COLO668 (cell line): ENCODE measurements at regions not wholly inside any gene's neighbourhood (a gene's known extent, or its start where the extent isn't known, plus 50 kb on each side); places are given as distances from the start of the nearest gene placed in this dataset.

Source experiments
- DNase-seq: peaks from one replicate; lab custom pipeline; 2025; ENCODE audit not compliant: unreplicated experiment; lab: John Stamatoyannopoulos, UW

DNA sequence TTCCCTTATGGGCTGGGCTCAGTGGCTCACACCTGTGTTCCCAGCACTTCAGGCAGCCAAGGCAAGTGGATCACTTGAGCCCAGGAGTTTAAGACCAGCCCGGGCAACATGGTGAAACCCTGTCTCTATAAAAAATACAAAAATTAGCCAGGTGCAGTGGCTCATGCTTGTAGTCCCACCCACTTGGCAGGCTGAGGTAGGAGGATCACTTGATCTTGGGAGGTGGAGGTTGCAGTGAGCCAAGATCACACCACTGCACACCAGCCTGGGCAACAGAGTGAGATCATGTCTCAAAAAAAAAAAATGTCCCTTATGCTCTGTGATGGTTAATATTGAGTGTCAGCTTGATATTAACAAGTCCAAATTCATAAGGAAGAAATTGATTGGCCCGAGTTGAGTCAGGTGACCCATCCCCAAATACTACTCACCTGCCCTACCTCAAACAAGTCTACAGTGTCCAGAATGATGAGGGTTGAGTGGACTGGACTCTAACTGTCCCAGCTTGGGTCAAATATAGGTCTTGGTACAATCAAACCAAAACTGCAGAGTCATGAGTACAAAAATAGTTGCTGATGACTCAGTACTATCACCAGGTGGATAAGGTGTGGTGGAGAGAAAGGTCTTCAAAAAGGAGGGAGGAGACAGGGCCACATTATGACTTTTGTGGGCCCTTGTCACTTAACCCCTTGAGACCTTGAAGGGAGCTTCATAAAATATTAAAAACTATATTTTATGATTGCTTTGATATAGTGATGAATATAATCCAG is 161.0 kb downstream of the ZNF326 start:
- no peak for DNase-seq

- DNase-seq, result no peak
Observed at GRCh38 chr1:90154711-90155110, 159.8 kb downstream of the ZNF326 start.

DNA sequence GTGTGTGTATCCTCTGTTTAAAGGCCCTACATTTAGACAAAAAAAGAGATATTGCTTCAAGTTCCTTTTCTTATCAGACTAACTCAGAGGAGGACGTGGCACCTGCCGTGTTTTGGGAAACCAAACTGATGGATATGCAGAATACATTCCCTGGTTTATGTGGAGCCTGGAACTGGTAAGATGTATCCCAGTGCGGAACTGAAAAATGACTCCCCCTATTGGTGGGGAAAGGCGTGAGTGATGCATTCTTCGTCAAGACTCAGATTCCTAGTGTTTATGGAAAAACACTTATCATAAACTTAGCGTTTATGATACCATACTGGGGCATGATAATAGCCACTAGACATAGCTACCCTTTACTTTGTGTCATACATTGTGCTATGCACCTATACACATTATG is 154.2 kb downstream of the ZNF326 start:
- DNase-seq, result no peak

DNA sequence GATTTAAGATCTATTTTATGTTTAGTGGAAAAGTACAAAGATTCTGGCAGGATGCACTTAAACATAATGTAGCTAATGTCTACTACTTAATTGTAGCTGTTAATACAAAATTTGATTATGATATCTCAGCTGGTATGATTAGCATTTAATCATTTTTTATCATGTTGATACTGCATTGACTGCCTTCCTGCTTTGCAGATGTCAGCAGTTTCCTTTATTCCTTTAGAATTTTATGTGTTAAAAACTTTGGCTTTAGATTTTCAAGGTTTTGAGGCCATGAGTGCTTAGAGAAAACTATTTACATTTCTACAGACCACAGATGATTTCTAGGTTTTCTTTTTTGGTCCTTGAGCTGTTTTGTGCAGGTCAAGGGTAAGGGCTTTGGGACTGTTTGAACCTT is 152.2 kb downstream of the ZNF326 start:
- no peak for DNase-seq

DNA sequence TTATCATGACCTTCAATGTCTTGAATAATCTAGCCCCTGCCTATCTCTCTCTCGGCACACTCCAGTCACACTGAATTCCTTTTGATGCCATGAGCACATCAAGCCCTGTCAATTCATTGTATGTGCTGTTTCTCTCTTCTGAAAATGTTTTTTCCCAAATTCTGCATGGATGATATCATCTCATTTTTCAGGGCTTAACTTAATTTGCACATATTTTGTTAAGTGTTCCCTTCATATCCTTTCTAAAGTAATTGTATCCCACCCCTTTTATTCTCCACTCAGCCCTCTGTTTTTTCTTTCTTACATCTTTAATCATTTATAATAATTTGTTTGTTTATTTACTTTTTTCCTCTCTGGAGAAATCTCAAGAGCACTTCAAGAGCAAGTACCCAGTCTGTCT is 149.9 kb downstream of the ZNF326 start:
- DNase-seq, result no peak

GRCh38 chr1:90143591-90143990 is 148.7 kb downstream of the ZNF326 start:
- DNase-seq, result no peak

- no peak for DNase-seq
Observed at GRCh38 chr1:90142697-90143096, 147.8 kb downstream of the ZNF326 start.

DNA sequence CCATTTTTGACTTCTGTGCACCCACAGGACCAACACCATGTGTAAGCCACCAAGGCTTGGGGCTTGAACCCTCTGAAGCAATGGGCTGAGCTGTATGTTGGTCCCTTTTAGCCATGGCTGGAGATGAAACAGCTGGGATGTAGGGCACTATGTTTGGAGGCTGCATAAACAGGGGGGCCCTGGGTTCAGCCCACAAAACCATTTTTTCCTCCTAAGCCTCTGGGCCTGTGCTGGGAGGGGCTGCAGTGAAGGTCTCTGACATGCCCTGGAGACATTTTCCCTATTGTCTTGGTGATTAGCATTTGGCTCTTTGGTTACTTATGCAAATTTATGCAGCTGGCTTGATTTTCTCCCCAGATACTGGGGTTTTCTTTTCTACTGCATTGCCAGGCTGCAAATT is 144.9 kb downstream of the ZNF326 start:
- no peak for DNase-seq

DNA sequence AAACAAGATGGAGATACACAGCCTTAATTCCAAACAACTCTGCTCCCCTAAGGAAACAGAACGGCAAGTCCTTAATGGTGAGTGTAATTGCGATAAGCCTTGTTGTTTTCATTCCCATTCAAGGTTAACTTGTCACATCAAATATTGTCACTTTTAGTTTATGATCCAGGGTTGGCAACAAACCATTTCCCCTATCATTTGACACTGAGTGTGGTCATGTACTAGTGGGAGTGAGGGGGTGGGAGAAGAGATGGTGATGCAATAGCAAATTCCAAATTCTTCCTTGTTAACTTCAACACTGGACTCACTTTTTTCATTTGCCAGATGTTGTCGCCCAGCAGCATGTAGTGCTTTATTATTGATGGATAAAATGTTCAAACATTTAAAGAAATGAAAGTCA is 140.4 kb downstream of the ZNF326 start:
- DNase-seq, result no peak

DNA sequence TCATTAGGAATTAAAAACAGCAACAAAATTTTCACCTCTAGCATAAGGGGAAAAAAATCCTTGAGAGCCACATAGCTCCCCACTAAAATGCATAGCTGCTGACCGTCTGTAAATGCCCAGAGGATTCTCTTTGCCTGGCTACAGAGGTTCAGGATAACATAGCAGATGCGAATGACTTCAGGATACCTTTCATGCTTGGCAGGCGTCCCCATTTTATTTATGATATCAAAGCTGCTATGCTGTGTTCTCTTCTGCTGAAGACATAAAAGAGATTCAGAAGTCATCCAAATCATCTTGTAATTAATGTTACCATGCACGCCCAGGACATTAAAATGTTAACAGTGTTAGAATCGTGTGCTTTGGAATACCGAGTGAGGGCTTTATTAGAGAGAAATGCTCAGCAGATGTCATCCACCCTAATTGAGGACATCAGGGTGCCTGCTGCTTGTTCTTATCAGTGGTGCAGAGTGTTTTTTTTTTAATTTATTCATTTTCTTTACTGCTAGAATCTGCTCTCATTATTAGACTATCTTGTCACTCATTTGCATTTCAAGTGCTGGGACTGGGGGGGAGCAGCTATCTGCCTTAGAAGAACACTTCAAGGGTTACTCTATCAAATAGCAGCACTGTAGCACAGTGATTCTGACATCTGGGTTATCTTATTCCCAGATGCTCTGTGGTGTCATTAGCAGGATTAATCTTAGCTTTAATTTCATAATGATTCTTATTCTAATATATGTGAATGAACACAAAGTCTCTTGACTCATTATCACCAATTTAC is 139.5 kb downstream of the ZNF326 start:
- no peak for DNase-seq

DNA sequence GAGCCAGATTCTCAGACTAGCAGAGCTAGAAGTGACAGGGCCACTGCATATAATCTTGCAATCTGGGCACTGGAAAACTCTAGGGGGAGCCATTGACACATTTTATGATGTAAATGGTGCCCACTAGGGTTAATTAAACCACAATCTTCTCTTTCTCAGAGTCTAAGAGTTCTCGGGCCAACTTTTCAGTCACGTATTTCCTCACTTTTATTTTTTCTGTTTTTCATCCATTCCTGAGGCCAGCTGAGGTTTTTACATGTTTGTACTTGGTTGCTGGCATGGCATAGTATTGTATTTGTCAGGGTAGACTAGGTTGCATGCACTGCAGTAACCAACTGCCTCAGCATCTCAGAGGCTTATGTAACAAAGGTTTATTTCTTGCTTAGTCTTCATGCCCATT is 138.2 kb downstream of the ZNF326 start:
- DNase-seq, result no peak

GRCh38 chr1:90132306-90132705 is 137.4 kb downstream of the ZNF326 start:
- DNase-seq, result no peak

DNA sequence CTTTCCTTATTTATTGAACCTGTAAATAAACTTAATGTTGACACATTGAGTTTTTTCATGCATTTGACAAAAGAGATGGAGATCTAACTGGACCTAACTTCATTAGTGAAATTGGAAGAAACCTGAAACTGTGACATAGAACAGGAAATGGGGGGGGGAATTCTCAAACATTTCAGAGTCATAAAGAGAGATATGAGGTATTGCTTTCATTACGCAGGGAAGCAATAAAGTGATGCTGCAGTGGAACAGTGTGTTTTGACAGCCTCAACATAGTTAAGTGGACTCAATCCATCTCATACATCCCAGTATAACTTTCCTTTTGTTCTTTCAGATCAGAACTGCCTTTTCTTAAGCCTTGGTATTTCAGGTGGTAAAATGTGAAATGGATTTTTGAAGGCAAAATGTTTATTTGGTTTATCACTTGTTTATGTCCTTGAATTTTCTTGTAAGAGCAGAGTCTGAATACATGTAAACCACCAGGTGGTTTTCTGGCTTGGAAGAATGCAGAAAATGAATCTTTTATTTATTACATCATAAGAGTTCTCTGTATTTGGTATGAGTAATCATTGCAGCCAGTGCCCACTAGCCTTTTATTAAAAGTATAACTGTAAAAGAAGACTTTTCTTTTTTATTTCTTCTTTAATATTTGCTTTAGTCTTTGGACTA is 132.5 kb downstream of the ZNF326 start:
- no peak for DNase-seq

DNA sequence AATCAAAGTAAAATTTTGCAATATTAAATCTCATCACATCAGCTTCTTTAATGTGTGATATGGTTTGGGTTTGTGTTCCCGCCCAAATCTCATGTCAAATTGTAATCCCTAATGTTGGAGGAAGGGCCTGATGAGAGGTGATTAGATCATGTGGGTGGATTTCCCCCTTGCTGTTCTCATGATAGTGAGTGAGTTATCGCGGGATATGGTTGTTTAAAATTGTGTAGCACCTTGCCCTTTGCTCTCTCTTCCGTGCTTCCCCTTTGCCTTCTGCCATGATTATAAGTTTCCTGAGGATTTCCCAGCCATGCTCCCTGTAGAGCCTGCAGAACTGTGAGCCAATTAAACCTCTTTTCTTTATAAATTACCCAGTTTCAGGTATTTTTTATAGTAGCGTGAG is 131.9 kb downstream of the ZNF326 start:
- no peak for DNase-seq

- no peak for DNase-seq
Observed at GRCh38 chr1:90122654-90123340, 127.9 kb downstream of the ZNF326 start.

GRCh38 chr1:90114521-90115141 is 119.7 kb downstream of the ZNF326 start:
- no peak for DNase-seq

DNA sequence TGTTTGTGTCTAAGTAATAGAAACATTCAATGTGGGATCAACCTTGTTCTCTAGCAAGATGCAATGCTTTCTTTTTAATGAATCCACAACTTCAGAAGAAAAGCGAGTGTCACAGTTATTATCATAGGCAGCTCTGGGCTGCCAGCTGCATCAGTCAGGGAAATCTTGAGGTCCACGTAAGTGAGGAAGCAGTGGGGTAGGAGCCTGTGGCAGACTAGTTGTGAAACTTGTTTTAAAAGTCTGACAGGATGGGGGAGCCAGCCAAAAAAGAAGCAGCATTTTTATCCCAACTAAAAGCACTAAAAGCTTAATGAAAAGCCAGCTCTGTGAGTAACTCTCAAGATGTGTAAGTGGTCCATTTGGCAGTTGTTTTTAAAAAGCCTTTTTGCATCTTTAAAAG is 113.1 kb downstream of the ZNF326 start:
- no peak for DNase-seq

GRCh38 chr1:90106311-90106710 is 111.4 kb downstream of the ZNF326 start:
- DNase-seq, result no peak

DNA sequence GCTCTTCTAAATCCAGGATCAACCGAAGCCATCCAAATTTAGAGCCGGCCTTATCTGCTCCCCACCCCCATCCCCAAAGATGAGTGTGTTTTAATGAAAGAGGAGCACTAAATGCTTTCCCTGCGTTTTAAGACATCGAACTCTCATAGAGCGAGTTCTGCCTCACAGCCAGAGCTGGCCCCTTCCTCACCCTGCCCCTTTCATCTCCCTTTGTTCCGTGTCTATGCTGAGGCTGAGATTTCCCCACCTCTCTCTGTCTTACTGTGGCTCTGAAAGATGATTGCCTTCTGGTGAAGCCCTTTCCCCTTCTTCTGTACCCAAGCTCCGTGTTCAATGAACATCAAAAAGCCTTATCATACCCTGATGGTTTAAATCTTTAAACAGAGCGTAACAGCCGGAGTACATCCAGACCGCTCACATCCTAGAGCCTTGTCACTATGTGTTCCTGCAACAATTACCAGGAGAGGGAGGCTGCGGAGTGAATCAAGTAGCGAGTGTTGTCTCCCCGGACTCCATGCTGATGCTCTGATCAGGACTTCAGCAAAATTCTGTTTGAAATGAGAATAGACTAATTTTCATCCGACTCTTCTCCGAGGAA is 110.1 kb downstream of the ZNF326 start:
- DNase-seq, result no peak

DNA sequence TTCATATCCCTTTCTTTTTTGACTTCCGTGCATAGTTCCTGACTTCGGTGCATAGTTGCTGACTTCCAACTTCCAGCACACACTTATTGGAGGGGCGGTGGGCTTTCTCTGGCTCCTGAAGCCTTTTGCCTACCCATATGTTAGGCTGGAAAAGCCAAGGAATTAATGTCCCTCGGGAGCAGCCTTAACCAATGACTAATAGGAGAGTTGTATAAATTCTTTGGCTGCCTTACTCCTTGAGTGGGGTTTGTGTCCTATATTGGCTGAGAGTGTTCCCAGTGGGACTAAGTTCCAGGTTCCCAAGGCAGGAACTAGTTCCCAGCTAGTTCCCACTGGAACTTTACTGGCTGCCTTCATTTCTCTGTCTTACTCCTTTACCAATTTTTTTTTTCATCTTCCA is 105.7 kb downstream of the ZNF326 start:
- DNase-seq, result no peak

GRCh38 chr1:90092441-90092840 is 97.5 kb downstream of the ZNF326 start:
- no peak for DNase-seq
